ENCODE measurements at regions not wholly inside any gene's neighbourhood (a gene's known extent, or its start where the extent isn't known, plus 50 kb on each side); places are given as distances from the start of the nearest gene placed in this dataset.
A peak's percentile ranks its signal among the peaks of the same experiment; 100 is the strongest.

DNA sequence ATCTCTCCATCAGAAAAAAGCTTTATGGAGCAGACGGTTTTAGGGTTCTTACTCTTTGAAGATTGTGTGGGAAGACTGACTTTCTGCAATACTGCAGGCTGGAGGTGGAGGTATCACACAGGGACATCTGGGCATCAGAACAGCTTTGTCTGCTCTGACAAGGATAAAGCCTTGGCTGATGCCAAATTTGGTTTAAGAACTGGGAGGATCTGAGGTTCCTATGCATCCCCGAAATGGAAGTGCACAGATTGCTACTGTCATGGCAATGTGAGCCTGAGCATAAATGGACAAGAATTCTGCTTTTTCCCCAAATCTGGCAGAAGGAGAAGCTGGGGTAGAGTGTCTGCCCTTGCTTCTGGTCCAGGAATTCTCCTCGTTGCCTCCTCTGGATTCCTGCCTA is 424.3 kb downstream of the SLC4A3 start:
- TF ChIP-seq, protein P1, sequence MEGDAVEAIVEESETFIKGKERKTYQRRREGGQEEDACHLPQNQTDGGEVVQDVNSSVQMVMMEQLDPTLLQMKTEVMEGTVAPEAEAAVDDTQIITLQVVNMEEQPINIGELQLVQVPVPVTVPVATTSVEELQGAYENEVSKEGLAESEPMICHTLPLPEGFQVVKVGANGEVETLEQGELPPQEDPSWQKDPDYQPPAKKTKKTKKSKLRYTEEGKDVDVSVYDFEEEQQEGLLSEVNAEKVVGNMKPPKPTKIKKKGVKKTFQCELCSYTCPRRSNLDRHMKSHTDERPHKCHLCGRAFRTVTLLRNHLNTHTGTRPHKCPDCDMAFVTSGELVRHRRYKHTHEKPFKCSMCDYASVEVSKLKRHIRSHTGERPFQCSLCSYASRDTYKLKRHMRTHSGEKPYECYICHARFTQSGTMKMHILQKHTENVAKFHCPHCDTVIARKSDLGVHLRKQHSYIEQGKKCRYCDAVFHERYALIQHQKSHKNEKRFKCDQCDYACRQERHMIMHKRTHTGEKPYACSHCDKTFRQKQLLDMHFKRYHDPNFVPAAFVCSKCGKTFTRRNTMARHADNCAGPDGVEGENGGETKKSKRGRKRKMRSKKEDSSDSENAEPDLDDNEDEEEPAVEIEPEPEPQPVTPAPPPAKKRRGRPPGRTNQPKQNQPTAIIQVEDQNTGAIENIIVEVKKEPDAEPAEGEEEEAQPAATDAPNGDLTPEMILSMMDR (IDR thresholded peaks at IDR 0.05; ENCODE audit: extremely low read depth, insufficient read depth, missing control alignments) = no peak
- in situ Hi-C loops (cut with MboI; ENCODE audit: low pct_unique_long_range_greater_than_20kb, low sequenced_read_pairs, unreplicated experiment) = no loop called here

DNA sequence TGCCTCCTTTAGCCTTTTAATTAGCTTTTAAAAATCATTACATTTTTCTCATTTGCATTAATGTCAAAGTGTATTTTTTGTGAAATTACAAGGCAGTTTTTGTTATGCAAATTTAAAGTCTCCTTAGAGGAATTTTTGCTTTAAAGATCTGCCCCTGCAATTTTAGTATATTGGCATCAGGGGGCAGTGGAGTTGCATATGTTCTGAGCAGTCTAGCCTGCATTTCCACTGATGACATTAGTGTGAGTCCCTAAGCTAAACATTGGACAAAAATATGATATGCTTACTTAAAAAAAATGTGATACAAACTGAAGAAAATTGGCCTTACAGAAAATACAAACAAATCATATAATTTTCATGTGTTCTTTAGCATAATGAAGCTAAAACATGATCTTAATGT is 426.5 kb downstream of the SLC4A3 start:
- no peak for DNase-seq (ENCODE audit: low spot score)
- in situ Hi-C loops (cut with MboI; ENCODE audit: low pct_unique_long_range_greater_than_20kb, low sequenced_read_pairs, unreplicated experiment) = no loop called here
- TF ChIP-seq, protein P1 (IDR thresholded peaks at IDR 0.05; ENCODE audit: extremely low read depth, insufficient read depth, missing control alignments) = peak; percentile 24

More for the DNA sequence above, 424.3 kb downstream of the SLC4A3 start:
- DNase-seq (ENCODE audit: low spot score) = no peak

DNA sequence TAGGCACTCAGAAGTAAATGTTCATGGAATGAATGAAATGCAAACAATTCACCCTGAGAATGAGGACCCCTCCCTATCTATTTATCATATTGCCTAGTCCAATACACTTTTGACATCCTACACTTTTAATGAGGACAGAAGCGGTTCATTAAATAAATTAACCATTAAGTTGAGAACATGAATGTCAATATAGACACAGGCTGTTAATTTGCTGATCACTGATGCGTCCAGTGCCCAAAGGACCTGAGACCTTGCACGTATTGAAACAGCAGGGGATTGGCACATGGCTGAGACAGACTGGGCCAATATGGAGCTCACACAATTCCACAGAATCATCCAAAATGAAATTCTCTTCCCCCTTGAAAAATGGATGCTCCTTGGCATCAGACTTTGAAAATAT is 430.0 kb downstream of the SLC4A3 start:
- in situ Hi-C loops (cut with MboI; ENCODE audit: low pct_unique_long_range_greater_than_20kb, low sequenced_read_pairs, unreplicated experiment) = no loop called here
- TF ChIP-seq, protein P1 (IDR thresholded peaks at IDR 0.05; ENCODE audit: extremely low read depth, insufficient read depth, missing control alignments) = no peak
- no peak for DNase-seq (ENCODE audit: low spot score)

DNA sequence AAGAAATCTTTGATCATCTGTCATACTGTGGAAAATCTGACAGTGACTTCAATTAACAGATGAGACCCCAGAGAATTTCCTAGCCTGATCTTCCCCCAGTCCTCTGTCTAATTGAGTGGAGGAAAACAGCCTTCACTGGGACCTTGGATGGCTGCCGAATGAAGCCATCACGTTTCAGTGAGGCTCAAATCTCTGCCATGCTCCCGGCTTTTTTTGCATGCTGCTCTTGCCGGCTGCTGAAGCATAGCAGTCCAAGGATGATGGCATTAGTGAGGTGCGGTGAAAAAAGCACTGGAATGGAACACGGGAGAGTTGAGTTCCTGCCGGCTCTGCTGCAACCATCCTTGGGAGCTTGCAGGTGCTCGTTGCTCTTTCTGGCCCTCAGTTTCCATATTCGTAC is 430.5 kb downstream of the SLC4A3 start:
- TF ChIP-seq, protein P1 (IDR thresholded peaks at IDR 0.05; ENCODE audit: extremely low read depth, insufficient read depth, missing control alignments) = no peak
- no peak for DNase-seq (ENCODE audit: low spot score)
- in situ Hi-C loops (cut with MboI; ENCODE audit: low pct_unique_long_range_greater_than_20kb, low sequenced_read_pairs, unreplicated experiment) = no loop called here

DNA sequence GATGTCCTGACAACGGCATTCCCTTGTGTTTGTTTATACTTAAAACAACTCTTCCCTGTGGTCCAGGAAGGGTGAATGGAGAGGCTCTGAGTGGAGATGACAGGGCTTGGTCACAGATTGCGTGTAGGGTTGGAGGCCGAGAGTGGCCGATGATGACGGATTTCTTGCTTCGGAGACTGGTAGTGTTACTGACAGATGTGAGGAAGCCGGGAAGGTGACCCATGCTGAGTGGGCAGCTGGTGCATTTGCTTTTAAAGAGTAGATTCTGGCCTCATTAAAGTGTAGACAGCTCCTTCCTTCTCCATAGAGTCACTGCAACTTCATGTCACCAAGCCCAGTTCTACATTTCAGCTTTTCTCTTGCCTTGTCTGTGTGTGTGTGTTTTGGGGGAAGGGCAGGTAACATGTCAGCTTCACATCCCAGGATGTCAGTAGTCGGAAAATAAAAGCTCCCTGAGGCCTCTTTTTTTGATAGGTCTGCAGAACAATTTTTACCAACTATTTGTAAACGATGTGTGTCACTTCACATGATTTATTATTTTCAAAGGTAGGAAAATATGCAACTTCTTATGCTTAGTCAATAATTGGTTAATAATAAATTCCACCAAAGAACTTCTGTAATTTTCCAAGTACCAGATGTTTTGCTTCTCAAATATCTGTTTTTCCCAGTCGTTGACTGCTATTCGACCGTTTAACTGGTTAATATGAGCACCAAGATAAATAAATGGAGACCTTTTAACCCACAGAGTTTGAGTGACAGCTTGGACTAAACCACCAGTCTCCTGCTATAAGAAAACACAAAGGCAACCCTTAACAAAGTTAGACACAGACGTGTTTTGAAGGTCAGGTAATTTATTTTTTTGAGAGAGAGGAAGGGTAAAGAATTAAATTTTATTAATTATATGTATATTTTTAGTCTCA is 436.9 kb downstream of the SLC4A3 start:
- in situ Hi-C loops (cut with MboI; ENCODE audit: low pct_unique_long_range_greater_than_20kb, low sequenced_read_pairs, unreplicated experiment) = no loop called here
- no peak for DNase-seq (ENCODE audit: low spot score)
- TF ChIP-seq, protein P1 (IDR thresholded peaks at IDR 0.05; ENCODE audit: extremely low read depth, insufficient read depth, missing control alignments) = no peak

DNA sequence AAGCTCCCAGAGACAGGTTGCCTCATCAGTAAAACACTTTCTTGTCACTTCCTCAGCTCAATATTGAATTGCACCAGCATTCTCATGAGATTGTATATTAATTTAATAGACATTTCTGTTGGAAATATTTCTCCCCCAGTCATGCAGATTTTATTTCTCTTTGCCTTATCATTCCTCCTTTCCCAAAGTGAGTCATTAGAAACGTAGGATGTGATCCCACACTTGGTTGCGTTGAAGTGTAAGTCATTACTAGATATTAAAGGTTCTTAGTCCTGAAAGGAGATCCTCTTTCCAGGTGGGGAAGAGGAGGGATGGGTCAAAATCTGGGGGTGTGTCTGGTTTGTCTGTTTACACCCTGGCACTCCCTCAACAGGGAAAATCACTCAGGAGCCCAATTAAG is 438.2 kb downstream of the SLC4A3 start:
- DNase-seq (ENCODE audit: low spot score) = no peak
- in situ Hi-C loops (cut with MboI; ENCODE audit: low pct_unique_long_range_greater_than_20kb, low sequenced_read_pairs, unreplicated experiment) = no loop called here
- TF ChIP-seq, protein P1 (IDR thresholded peaks at IDR 0.05; ENCODE audit: extremely low read depth, insufficient read depth, missing control alignments) = no peak
